HG03469 (cell line): ENCODE measurements at regions not wholly inside any gene's neighbourhood (a gene's known extent, or its start where the extent isn't known, plus 50 kb on each side); places are given as distances from the start of the nearest gene placed in this dataset.

Experiments
- ATAC-seq: cut with Tn5 transposase; IDR thresholded peaks from one replicate; pipeline ENCODE4 v1.9.1; 2021; ENCODE audit warnings: mild to moderate bottlenecking, moderate library complexity, moderate number of reproducible peaks; ENCODE audit not compliant: unreplicated experiment

- no peak for ATAC-seq
Measured at GRCh38 chr5:82624062-82624461, 345.9 kb upstream of the RPS23 start.

- ATAC-seq = no peak
Measured at GRCh38 chr5:82622711-82623514, 344.8 kb upstream of the RPS23 start.

GRCh38 chr5:82622205-82622604, 344.1 kb upstream of the RPS23 start:
- ATAC-seq = no peak

- no peak for ATAC-seq
Measured at GRCh38 chr5:82620957-82621600, 342.9 kb upstream of the RPS23 start.

- ATAC-seq = no peak
Measured at GRCh38 chr5:82619097-82619496, 340.9 kb upstream of the RPS23 start.

- ATAC-seq = no peak
Measured at GRCh38 chr5:82614706-82615105, 336.6 kb upstream of the RPS23 start.

- no peak for ATAC-seq
Measured at GRCh38 chr5:82613891-82614290, 335.7 kb upstream of the RPS23 start.

- no peak for ATAC-seq
Measured at GRCh38 chr5:82610686-82611085, 332.5 kb upstream of the RPS23 start.

- no peak for ATAC-seq
Measured at GRCh38 chr5:82605441-82605973, 327.4 kb upstream of the RPS23 start.

GRCh38 chr5:82603033-82603987, 325.2 kb upstream of the RPS23 start:
- no peak for ATAC-seq

- ATAC-seq = no peak
Measured at GRCh38 chr5:82601861-82602260, 323.7 kb upstream of the RPS23 start.

GRCh38 chr5:82601077-82601476, 322.9 kb upstream of the RPS23 start:
- ATAC-seq = no peak

- ATAC-seq = no peak
Measured at GRCh38 chr5:82599692-82600091, 321.5 kb upstream of the RPS23 start.

GRCh38 chr5:82599030-82599429, 320.9 kb upstream of the RPS23 start:
- no peak for ATAC-seq

- ATAC-seq = no peak
Measured at GRCh38 chr5:82597437-82597836, 319.3 kb upstream of the RPS23 start.

- ATAC-seq = no peak
Measured at GRCh38 chr5:82596451-82596850, 318.3 kb upstream of the RPS23 start.

- no peak for ATAC-seq
Measured at GRCh38 chr5:82595113-82595512, 317.0 kb upstream of the RPS23 start.

- ATAC-seq = no peak
Measured at GRCh38 chr5:82594097-82594496, 315.9 kb upstream of the RPS23 start.

- no peak for ATAC-seq
Measured at GRCh38 chr5:82593481-82593880, 315.3 kb upstream of the RPS23 start.

GRCh38 chr5:82591021-82591515, 312.9 kb upstream of the RPS23 start:
- ATAC-seq = no peak

GRCh38 chr5:82590112-82590511, 312.0 kb upstream of the RPS23 start:
- ATAC-seq = no peak
